NCI-H524 (cell line): ENCODE measurements at regions not wholly inside any gene's neighbourhood (a gene's known extent, or its start where the extent isn't known, plus 50 kb on each side); places are given as distances from the start of the nearest gene placed in this dataset.

Experiments used
- DNase-seq, 2 experiments: peaks; one replicate each; lab custom pipeline; 2025; lab: John Stamatoyannopoulos, UW

DNA sequence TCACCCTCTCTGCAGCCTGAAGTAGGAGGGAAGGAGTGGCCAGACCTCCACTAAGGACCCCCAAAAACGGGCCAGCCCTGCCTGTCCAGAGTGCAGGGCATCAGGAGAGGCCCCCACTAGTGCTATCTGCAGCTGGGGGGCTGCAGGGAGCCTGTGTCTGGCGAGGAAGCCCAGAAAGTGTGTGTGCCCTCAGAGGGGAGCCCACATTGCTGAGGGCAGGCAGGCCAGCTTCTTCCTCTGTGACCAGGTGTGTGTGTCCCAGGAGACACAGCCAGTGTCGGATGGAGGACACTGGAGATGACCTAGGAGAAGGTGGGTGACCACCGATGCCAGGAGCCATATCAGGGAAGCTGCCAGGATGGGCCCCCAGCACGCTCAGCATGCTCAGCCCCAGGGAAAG, 218.7 kb downstream of the IRX2 start:
- DNase-seq = no peak

DNA sequence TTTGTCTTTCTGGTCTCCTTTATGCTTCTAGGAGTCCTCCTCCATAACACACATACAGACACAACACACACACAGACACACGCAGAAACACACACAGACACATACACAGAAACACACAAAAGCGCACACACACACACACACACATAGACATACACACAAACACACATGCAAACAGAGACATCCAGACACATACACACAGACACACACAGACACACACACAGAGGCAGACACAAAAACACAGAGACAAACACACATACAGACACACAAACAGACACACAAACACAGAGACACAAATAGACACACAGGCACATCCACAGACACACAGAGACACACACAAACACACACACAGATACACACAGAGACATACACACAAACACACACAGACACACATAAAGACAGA, 220.2 kb downstream of the IRX2 start:
- DNase-seq = no peak

DNA sequence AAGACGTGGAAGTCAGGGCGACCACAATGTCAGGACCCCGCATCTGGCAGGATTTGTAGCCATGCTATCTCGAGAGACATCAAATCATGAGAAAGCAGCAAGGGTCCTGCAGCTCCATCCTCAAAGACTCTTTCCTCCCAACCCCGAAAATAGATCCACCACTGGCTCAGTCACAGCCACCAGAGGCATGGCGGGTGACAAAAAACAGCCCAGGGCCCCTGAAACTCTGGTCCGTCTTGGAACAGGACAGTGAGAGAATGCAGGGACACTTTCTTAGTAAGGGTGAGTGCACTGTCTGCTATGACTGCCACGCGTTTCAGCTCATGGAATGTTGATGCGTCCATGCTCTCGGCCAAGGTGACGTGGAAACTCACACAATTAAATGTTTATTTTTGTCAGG, 220.9 kb downstream of the IRX2 start:
- DNase-seq = no peak

DNA sequence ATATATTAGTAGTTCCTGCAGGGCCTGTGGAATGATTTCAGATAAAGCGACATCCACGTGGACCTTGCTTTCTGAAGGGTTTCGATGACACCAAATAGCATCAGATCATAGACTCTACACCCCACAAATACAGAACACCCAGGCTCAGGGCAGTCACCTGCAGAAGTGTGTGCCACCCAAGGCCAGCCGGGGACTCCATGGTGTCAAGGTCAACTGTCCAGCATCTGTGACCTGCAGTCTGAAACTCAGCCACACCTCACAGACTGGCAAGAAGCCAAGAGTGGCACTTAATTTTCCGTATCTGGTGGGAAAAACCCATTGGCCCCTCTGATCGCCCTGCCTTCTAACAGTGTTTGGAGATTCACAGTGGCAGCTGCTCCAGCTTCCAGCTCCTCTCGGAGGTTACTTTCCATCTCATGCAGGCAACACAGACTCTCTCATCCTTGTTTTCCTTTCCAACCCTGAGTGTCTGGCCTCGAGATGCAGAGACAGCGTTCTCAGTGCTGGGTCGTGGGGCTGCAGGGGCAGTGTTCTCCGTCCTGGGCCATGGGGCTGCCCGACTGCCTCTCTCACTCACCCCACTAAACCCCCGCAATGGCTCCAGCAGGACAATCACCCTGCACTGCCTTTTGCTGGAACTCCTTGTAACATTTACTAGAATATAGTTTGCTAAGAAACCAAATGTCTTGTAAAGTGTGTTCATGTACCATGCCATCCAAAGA, 221.9 kb downstream of the IRX2 start:
- peak in 1 of 2 experiments; percentile 32 for DNase-seq

DNA sequence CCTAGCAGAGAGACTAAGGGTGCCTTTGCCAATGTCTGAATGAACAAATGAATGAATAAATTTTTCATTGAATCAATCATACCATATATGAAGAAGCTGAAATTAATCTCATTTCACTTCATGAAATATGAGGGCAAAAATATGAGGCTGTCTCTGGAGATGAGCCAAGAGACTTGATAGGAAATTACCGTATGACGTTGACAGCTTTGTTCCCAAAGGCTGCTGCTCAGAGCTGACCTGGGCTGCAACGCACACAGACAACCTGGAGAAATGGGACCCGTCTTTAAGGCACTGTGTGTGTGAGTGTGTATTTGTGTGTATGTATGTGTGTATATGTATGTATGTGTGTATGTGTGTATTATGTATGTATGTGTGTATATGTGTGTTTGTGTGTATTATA, 226.1 kb downstream of the IRX2 start:
- no peak for DNase-seq

DNA sequence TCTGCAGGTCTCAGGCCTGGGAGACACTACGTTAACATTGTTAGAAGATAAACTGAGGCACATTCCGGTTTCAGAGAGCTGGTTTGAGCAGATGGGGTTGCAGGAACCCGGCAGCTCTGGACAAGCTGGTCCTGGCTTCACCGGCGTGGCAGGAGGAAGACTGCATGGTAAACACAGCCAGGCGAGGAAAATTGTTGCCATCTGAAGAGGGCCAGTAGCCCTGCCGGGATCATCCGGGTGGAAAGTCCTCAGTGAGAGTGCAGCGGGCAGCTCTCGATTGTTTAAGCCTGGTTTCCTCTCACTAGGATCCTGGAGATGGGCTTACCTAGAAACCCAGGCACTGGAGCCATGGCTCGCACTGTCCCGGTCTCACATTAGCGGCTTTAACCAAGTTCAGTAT, 226.9 kb downstream of the IRX2 start:
- DNase-seq = no peak

DNA sequence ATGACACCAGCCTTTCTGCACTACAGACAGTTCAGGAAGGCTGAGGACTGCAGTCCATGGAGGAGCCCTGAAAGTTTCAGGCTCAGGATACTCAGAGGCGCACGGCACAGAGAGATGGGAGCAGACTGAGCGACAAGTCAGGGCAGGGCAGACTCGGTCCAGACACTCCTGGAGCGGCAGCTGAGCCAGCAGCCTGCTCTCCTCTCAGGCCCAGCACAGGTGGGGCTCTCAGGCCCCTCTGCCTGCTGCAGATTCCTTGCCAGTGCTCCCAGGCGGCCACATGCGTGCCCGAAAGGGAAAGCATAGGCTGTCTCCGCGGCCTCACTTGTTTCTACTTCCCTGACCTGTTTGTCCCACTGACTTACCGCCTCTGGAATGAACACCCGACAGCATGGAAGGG, 228.3 kb downstream of the IRX2 start:
- DNase-seq = no peak

DNA sequence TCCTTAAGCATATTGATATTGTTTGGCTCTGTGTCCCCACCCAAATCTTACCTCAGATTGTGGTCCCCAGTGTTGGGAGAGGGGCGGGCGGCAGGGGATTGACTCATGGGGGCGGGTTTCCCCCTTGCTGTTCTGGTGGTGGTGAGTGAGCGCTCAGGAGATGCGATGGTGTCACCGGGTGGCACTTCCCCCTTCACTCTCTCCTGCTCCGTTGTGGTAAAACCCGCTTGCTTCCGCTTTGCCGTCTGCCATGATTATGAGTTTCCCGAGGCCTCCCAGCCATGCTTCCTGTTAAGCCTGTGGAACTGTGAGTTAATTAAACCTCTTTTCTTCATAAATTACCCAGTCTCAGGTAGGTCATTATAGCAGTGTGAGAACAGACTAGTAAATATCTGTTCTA, 229.1 kb downstream of the IRX2 start:
- no peak for DNase-seq

DNA sequence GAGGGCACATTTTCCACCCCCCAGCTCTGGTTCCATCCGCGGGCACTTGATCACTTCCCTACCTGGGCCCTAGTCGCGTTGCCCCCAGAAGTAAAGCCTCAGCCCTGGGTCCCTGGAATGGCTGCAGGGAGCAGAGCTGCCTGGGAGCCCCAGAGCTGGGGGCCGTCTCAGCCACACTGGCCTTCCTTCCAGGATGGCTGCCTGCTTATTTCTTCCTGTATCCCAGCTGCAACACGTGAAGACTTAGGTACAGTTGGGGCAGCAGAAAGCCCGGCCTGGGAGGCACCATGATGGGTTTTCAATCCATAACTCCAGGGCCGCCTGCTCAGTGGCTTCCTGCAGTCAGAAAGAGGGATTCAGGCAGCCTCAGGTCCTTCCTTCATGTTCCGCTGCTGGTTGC, 232.3 kb downstream of the IRX2 start:
- no peak for DNase-seq

DNA sequence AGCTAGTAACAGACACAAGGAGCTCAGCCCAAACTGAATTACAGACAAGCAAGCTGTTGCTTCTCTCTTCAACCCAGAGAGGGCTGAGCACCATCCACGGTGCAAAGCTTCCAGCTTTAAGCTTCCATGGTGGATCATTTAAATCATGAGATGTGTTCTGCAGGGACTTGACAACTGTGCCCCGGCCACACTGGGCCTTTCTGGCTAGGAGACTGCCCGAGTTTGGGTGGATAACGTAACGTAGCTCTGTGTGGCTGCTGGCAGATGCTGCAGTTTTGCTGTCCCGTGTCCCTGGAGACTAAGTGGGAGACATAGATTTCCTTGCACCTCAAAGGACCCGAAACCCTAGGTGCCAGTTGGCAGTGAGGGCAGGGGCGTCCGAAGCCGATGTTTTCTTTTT, 234.0 kb downstream of the IRX2 start:
- DNase-seq = peak in 1 of 2 experiments; percentile 12

DNA sequence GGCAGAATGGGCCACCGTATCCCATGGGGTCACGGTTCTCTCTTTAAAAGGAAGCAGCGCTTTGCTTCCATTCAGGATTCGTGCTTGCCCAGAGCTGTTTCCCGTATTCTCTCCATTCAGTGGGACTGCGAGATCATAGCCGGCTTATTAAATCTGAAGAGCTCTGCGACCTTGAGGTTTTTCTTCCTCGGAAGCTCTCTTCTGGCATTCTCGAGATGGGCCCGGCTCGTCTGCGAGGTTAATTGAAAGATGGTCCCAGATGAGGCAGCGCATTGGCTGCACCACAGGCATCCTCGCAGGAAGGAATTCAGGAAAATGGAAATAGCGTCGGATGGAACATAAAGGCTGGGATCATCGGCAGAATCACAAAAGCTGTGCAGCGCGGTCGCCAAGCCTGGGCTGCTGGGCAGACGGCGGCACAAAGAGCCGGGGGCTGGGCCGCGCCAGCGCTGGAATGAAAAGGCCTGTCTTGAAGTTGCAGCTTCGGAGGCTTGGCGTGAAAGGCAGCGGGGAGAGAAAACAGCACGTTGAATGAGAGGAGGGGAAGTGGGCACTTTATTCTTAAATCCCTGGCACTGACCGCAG, 236.2 kb downstream of the IRX2 start:
- DNase-seq = no peak

DNA sequence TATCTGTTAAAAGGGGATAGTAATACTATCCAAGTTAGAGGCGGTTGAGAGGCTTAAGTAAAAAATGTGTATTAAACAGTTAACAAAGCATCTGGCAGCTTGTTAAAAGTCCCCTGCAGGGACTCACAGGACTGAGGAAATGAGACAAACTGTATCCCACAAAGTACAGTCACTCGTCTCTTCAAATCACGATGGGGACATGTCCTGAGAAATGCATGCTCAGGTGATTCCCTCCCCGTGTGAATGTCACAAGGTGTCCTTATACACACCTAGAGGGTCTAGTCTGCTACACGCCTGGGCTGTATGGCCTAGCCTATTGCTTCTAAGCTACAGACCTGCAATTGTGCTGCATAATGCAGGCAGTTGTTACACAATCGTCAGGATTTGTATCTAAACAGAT, 237.0 kb downstream of the IRX2 start:
- peak; percentile 18 to 80 for DNase-seq

DNA sequence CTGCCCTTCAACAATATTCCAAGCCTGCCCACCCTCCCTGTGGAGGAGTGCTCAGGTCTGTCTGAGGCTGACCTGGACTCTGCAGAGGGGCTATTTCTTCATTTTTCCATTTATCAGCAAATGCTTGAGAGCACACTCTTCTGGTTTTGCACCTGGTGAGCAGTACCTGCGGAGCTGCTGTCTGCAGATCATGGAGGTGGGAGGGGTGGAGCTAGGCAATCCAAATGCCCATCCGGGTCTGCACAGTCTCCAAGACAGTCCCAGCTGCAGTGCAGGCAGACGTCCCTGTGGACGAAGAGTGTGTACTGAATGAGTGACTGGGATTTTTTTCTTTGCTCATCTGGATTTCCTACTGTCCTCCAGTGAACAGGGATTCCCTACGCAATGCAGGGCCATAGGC, 239.8 kb downstream of the IRX2 start:
- DNase-seq = no peak

DNA sequence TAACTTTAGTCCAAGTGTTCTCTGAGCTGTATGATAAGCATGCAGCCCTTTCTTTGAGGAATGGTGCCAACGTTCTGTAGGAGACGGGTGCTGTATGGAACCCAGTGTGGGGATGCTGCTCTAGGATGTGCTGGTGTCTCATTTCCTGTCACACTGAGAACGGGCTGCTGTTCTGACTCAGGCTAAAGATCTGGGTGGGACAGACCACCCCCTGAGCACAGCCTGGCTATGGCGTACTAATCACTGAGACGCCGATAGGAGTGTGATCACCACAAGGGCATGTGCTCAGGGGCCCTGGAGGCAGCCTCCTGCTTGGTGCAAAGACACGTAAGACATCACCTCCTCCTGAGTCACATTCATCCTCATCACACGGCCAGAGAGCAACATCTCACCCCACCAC, 240.4 kb downstream of the IRX2 start:
- DNase-seq = no peak

DNA sequence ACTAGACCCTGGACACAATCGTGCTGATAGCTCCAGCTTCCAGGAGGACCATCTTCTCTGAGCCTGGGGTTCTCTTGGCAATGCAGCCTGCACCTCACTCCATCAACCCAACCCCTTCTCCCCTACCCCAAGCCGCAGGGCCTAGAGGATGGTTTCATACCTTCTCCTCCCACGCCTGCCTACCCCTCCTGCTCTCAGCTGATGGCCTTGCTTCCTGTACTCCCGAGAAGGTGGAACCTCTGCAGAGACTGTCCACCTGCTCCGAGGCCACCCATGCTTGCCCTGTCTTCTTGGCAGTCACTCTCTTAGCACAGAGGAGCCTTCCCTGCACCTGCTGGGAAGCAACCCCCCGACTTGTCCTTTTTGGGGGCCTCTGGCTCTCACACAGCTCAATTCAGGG, 241.9 kb downstream of the IRX2 start:
- DNase-seq = no peak

DNA sequence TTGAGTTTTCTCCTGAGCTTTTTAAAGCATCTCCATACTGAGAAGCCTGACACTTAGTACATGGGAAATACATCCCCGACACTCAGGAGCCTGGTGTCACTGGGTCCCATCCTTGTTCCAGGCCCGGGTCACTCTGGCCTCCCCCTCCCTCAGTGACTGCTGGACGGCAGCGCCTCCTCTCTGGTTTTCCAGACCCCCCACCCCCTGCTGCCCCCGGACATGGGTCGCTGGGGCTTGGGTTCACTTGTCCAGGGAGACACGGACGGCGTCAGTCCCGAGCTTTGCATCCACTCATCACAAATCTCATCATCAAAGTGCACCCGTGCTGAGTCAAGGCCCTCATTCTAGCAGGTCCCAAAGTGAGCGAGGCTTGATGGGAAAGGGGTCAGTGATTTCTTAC, 243.0 kb downstream of the IRX2 start:
- no peak for DNase-seq

DNA sequence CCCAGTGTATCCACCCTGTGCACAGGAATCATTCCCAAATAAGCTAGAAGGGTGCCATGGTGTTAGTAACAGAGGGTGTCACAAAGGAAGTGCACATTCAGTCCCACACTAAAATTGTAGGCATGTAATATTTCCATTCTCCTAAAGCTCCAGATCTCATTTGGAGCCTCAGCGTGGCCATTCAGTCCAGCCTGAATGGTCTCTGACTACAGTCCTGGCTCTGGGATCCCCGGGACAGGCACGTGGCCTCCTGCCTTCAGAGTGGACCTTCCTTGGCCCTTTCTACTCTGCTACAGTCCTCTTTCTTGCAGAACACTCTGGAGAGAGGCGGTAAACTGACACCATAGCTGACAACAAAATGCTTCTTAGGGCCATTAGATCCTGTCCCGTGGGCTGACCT, 243.9 kb downstream of the IRX2 start:
- no peak for DNase-seq

DNA sequence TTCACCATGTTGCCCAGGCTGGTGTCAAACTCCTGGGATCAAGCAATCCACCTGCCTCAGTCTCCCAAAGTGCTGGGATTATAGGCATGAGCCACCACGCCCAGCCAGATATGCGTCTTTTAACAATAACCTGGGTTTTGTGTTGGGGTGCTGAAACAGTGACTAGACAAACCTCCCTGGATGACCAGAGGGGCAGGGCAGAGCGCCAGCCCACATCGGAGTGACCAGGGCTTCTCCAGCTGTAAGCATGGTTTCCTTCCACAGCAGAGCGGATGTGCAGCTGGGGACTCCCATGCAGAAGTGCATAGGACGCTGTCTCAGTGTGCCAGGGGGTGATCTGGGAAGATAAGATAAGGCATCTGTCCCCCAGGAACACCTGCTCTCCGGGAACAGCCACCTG, 244.9 kb downstream of the IRX2 start:
- no peak for DNase-seq

DNA sequence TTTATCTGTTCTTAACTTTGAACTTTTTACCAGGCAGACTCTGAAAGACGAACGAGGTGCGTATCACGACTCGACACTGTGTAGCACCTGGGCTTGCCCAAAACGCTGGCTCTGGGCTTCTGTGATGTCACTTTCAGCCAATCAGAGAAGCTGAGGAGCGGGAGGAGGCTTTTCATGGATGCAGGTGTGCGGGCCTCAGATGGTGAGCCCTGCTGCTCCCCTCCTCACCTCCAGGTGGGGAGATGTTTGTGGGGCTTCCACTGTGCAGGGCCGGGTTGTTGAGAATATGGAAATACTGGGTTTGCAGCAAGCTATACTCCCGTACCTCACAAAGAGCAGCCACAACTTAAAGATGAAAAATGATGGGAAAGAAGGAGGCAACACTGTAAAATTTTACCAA, 246.3 kb downstream of the IRX2 start:
- DNase-seq = no peak

DNA sequence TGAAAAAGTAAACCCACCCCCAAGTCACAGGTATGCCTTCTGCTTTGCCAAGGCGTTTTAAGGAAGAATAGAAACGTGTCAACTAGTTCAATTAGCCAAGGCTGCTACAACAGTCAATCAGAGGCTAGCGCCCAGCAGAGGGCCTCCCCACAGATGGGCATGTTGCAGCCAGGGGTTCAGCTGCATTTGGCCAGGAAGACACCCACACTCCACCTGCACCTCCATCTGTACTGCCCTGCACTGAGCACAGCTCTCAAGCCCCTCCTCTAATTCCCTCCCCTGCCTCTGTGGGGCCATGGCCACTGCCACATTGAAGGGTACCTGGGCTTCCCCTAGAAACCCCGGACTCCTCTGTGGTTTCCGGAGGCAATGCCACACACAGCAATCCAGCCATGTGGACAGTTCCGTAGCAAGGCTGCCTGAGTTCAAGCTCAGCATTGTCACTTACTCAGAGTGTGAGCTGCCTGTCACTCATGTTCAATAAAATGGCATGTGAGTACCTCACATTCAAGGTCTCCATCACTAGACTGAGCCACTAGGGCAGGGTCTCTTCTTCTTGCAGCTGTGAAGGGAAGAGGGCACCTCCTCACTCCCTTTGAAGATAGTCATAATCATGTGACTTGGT, 248.4 kb downstream of the IRX2 start:
- no peak for DNase-seq

DNA sequence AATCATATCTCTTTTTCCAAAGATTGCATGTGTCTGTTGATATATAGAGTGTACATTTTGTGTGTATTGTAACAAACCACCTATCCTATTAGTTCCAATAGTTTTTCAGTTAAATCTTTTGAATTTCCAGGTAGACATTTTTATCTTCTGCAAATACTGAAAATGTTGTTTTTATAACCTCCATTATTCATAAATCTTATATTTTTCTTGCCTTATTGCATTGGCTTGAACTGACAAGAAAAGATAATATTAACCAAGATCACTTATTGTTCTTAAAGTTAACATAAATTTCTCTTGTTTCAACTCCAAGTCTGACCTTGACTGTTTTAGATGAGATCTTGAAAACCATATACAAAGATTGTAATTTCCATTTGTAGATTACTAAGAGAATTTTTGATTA, 251.6 kb downstream of the IRX2 start:
- DNase-seq = no peak

DNA sequence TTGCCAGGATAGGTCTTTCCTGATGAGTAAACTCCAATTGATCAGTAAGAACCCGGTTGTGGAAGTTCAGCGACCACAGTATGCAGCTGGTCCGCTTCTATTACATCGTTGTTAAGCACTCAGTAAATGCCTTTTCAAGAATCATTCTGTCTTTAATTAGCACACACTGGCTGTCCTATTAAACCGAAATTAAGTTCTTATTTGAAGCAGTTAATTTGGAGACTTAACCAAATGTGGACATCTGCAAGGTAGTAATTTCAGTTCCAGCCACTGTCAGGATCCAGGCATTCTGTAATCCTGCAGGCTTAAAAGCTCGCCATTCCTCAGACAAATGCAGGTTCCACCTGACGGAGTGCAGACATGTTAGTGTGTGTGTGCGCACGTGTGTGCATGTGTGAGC, 254.6 kb downstream of the IRX2 start:
- peak in 1 of 2 experiments; percentile 58 for DNase-seq

DNA sequence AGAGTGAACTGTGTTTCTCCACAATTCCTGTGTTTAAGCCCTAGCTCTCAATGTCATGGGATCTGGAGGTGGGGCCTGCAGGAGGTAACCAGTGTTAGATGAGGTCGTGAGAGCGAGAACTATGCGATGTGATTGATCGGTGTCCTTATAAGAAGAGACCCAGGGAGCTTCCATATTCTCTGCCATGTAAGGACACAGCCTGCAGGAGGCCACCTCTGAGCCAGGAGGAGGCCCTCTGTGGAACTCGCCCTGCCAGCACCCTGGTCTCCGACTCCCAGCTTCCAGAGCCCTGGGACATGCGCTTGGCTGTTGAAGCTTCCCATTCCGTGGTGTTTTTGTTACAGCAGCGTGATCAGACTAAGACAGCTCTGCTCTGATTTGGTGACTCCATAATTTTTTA, 255.4 kb downstream of the IRX2 start:
- no peak for DNase-seq

DNA sequence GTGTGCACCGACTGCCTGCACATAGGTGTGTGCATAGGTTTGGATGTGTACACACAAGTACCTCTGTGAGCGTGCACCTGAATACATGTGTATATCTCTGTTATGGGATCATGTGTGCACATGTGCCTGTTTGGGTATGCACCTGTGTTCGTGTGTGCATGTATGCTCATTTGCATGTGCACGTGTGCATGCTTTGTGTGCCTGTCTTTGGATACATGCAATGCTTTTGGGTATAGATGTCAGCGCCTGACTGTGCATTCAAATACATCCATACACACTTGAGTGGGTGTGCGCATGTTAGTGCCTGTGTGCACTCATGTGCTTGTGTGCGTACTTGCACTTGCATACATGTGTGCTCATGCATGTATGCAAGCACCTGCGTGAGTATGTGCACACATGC, 258.1 kb downstream of the IRX2 start:
- no peak for DNase-seq
